Adrenal gland (tissue), 5 donors: ENCODE measurements at regions not wholly inside any gene's neighbourhood (a gene's known extent, or its start where the extent isn't known, plus 50 kb on each side); places are given as distances from the start of the nearest gene placed in this dataset.

Experiments used
- POLR2A ChIP-seq, 2 donors: fragments of 450-650 bp; IDR thresholded peaks; one replicate each; pipeline ENCODE4 v1.6.1; 2017; ENCODE audit warnings: antibody characterized with exemption in 2 of 2, mild to moderate bottlenecking in 2 of 2, moderate library complexity in 1 of 2
- TF ChIP-seq, protein P1 (sequence below), 6 experiments: fragments of 450-650 bp in 4 of 6; fragments of 200-600 bp in 2 of 6; sonication (generic) in 1 of 6; IDR thresholded peaks; 1 replicate in 5 of 6; 2 replicates in 1 of 6; pipeline versions ENCODE4 v1.5.1 to v1.8.0; 2016 to 2021; ENCODE audit warnings: antibody characterized with exemption in 6 of 6, mild to moderate bottlenecking in 2 of 6, moderate library complexity in 1 of 6
- donor health status: DM: no; HTN: no; CAD: no.

DNA sequence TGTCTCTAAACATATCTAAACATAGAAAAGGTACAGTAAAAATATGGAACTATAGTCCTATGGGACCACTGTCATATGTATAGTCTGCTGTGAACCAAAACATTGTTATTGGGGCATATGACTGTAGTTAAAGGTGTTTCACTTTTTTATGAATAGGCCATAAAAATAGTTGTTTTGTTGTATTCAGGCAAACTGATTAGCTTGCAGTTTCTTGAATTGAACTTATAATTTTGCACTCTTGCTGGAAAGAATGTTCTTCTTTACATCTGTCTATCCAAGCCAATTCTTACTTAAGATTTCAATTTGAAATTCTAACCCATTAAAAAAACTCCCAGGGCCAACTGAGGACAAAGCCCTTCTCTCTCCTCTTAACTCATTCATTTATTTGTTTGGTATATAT, 234.1 kb downstream of the NOVA1 start:
- TF ChIP-seq, protein P1, sequence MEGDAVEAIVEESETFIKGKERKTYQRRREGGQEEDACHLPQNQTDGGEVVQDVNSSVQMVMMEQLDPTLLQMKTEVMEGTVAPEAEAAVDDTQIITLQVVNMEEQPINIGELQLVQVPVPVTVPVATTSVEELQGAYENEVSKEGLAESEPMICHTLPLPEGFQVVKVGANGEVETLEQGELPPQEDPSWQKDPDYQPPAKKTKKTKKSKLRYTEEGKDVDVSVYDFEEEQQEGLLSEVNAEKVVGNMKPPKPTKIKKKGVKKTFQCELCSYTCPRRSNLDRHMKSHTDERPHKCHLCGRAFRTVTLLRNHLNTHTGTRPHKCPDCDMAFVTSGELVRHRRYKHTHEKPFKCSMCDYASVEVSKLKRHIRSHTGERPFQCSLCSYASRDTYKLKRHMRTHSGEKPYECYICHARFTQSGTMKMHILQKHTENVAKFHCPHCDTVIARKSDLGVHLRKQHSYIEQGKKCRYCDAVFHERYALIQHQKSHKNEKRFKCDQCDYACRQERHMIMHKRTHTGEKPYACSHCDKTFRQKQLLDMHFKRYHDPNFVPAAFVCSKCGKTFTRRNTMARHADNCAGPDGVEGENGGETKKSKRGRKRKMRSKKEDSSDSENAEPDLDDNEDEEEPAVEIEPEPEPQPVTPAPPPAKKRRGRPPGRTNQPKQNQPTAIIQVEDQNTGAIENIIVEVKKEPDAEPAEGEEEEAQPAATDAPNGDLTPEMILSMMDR (IDR thresholded peaks at IDR 0.05) = no peak
- no peak for TF ChIP-seq POLR2A (IDR thresholded peaks at IDR 0.05)
